ENCODE measurements at regions not wholly inside any gene's neighbourhood (a gene's known extent, or its start where the extent isn't known, plus 50 kb on each side); places are given as distances from the start of the nearest gene placed in this dataset.

GRCh38 chr13:89678466-89679121, 1668.9 kb upstream of the MIR17HG start:
- no peak for TF ChIP-seq POLR2AphosphoS5 (IDR thresholded peaks at IDR 0.05; ENCODE audit: borderline replicate concordance, low read depth, low read length)
- TF ChIP-seq FOXP2 (optimal IDR thresholded peaks at IDR 0.05; ENCODE audit: control extremely low read depth, extremely low read length, insufficient read depth): no peak
